BLaER1 (cell line): ENCODE measurements at regions not wholly inside any gene's neighbourhood (a gene's known extent, or its start where the extent isn't known, plus 50 kb on each side); places are given as distances from the start of the nearest gene placed in this dataset.

Source experiments
- H3K27ac ChIP-seq: shearing (Covaris generic); formaldehyde crosslinking; 2 replicates; pipeline ENCODE4 v1.8.1; 2022
- H3K27me3 ChIP-seq: shearing (Covaris generic); formaldehyde crosslinking; 2 replicates; pipeline ENCODE4 v1.8.1; 2022
- H3K36me3 ChIP-seq: shearing (Covaris generic); formaldehyde crosslinking; 2 replicates; pipeline ENCODE4 v1.8.1; 2022
- H3K4me1 ChIP-seq: shearing (Covaris generic); formaldehyde crosslinking; 2 replicates; pipeline ENCODE4 v1.8.1; 2022
- H3K4me2 ChIP-seq: shearing (Covaris generic); formaldehyde crosslinking; 2 replicates; pipeline ENCODE4 v1.8.1; 2022
- H3K4me3 ChIP-seq: shearing (Covaris generic); formaldehyde crosslinking; 2 replicates; pipeline ENCODE4 v1.8.1; 2022
- H3K9ac ChIP-seq: shearing (Covaris generic); formaldehyde crosslinking; 2 replicates; pipeline ENCODE4 v1.8.1; 2022
- H3K9me3 ChIP-seq: shearing (Covaris generic); formaldehyde crosslinking; 2 replicates; pipeline ENCODE4 v1.8.1; 2022
- H4K20me1 ChIP-seq: shearing (Covaris generic); formaldehyde crosslinking; 2 replicates; pipeline ENCODE4 v1.8.1; 2022
- Cebpa-rat ChIP-seq: shearing (Covaris generic); IDR thresholded peaks from 2 replicates; pipeline ENCODE4 v1.8.1; 2022

DNA sequence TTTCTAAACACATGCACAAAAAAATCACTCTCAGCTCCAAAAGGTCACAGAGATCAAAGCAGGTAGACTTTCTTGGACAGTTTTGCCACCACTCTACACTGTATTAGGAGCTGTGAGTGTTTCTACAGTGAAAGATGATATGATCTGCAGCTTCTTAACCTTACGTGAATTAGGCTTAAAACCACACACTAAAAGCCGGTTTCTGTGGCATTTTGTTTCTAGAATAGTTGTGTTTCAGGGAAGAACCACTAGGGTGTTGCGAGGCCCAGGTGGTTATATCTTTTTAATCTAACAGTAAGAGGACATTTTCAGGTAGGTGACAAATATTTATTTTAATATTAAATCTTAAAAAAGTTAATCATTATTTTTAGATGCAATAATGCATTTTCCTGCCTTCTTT lies 216.4 kb downstream of the KLF5 start:
- no peaks in the 10 kb centered on the region for H3K36me3 ChIP-seq
- no peak for TF ChIP-seq Cebpa-rat
- peaks cover 2% of the 10 kb centered on the region; the same call in 1 of the 2 replicates for H3K9me3 ChIP-seq
- no peaks in the 10 kb centered on the region for H3K27me3 ChIP-seq
- H3K4me2 ChIP-seq: no peak overlapping the region
- H3K4me1 ChIP-seq: no peaks in the 10 kb centered on the region
- H3K9ac ChIP-seq: no peak overlapping the region
- H4K20me1 ChIP-seq: no peaks in the 10 kb centered on the region
- no peak overlapping the region for H3K4me3 ChIP-seq
- H3K27ac ChIP-seq: no peak overlapping the region

DNA sequence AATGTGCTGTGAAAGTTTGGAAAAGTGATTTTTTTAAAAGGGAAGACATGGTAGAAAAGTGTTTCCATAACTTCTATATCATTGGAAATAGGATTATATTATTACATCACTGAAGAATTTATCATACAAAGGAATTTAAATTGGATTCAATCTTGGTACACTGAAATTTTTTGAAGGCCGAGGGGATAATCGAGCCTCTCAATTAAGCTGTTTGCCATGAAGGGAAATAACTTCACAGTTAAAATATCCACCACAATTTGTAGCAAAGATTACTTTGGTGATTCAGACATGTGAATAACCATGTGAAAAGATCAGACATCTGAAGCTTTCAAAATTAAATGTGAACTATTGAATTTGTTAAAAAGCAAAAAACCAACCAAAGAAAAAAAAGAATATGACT lies 215.3 kb downstream of the KLF5 start:
- Histone ChIP-seq H3K9ac (no peak overlapping the region), H3K4me1 (no peaks in the 10 kb centered on the region), H3K27ac (no peak overlapping the region), H3K9me3 (peaks cover 8% of the 10 kb centered on the region; the same call in 1 of the 2 replicates), H3K36me3 (no peaks in the 10 kb centered on the region), H3K27me3 (no peaks in the 10 kb centered on the region), H3K4me3 (no peak overlapping the region), H4K20me1 (no peaks in the 10 kb centered on the region), H3K4me2 (no peak overlapping the region)
- no peak for TF ChIP-seq Cebpa-rat

DNA sequence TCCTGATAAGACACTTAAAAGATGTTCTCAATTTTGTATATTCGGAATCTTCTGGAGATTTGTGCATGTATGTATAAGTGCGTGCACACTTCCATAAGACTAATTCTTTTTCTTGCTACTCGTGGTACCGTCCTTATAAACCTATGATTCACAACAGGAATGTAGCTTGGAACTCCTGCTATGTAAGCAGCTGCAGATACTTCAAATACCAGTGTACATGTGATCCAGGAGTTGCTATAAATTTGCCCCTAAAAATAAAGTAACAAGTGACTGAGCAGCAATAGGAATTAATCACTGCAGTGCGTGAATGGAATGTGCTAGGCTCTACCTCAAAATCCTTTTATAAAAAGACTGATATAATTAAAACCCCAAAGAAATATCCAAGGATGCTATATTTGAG lies 214.9 kb downstream of the KLF5 start:
- TF ChIP-seq Cebpa-rat: no peak
- Histone ChIP-seq H3K36me3 (no peaks in the 10 kb centered on the region), H3K27ac (no peak overlapping the region), H4K20me1 (no peaks in the 10 kb centered on the region), H3K4me3 (no peak overlapping the region), H3K4me1 (no peaks in the 10 kb centered on the region), H3K27me3 (no peaks in the 10 kb centered on the region), H3K9ac (no peak overlapping the region), H3K9me3 (peaks cover 8% of the 10 kb centered on the region; the same call in 1 of the 2 replicates), H3K4me2 (no peak overlapping the region)

DNA sequence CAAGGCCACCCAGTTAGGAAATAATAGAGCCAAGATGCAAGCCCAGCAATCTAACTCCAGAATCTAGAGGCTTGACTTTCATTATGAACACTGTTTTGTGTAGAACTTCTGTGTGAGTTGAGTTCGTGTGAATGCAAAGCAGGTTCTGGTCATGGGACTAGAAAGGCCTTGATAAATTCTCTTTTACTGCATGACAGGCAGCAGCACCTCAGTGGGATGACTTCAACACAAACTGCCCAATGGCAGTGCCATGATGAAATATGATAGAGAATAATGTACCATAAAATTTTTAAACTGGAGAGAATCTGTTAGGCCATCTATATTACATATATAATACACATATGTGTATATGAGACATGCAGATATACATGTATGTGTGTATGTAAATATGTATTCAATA lies 214.5 kb downstream of the KLF5 start:
- no peak overlapping the region for H3K4me2 ChIP-seq
- no peak overlapping the region for H3K27ac ChIP-seq
- no peaks in the 10 kb centered on the region for H3K4me1 ChIP-seq

DNA sequence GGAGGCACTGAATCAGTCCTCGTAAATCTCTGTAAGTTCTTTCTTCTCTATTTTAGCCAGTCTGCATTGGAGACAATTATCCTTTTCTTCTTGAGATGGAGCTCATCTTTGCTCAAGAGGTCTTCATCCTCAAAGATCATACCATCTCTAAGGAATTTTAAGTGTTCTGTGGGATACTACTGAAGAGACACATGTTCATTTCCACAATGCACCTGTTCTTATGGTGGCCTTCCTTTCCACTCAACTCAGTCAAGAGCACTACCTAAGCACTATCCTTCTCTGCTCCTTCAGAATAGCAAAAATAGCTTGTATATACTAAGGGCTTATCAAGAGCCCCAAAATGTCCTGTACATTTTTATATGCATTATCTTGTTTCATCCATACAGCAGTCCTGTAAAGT lies 214.0 kb downstream of the KLF5 start:
- Histone ChIP-seq H3K4me2 (no peak overlapping the region), H3K36me3 (no peaks in the 10 kb centered on the region), H3K9me3 (peaks cover 8% of the 10 kb centered on the region; the same call in 1 of the 2 replicates), H3K27ac (no peak overlapping the region), H3K27me3 (no peaks in the 10 kb centered on the region), H3K9ac (no peak overlapping the region), H3K4me1 (no peaks in the 10 kb centered on the region), H4K20me1 (no peaks in the 10 kb centered on the region), H3K4me3 (no peak overlapping the region)
- no peak for TF ChIP-seq Cebpa-rat

More for the DNA sequence above, 214.5 kb downstream of the KLF5 start:
- TF ChIP-seq Cebpa-rat: no peak
- H3K9ac ChIP-seq: no peak overlapping the region
- peaks cover 8% of the 10 kb centered on the region; the same call in 1 of the 2 replicates for H3K9me3 ChIP-seq
- no peak overlapping the region for H3K4me3 ChIP-seq
- no peaks in the 10 kb centered on the region for H3K27me3 ChIP-seq
- no peaks in the 10 kb centered on the region for H4K20me1 ChIP-seq
- no peaks in the 10 kb centered on the region for H3K36me3 ChIP-seq

DNA sequence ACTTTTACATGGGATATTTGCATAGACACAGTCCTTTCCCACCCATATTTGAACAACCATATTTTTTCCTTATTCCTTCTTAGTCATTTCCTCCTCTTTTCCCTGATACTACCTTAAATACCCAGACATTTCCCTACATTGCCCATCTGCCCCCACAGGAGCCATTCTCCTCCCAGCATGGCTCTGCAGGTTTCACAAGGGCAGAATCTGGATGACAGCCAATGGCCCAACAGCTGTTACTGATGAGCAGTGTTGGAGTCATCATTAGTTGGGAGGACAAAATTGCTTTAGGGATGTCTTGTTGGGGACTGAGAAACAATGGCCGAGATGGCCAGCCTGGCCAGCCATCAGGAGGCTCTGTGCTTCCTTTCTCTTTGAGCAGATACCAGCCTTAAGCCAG lies 209.5 kb downstream of the KLF5 start:
- H3K27me3 ChIP-seq: no peaks in the 10 kb centered on the region
- H3K27ac ChIP-seq: no peak overlapping the region
- H3K9me3 ChIP-seq: peaks cover 8% of the 10 kb centered on the region; the same call in 1 of the 2 replicates
- H3K4me2 ChIP-seq: no peak overlapping the region
- H3K36me3 ChIP-seq: no peaks in the 10 kb centered on the region
- no peak overlapping the region for H3K4me3 ChIP-seq
- no peaks in the 10 kb centered on the region for H4K20me1 ChIP-seq
- no peak for TF ChIP-seq Cebpa-rat
- H3K9ac ChIP-seq: no peak overlapping the region
- no peaks in the 10 kb centered on the region for H3K4me1 ChIP-seq

DNA sequence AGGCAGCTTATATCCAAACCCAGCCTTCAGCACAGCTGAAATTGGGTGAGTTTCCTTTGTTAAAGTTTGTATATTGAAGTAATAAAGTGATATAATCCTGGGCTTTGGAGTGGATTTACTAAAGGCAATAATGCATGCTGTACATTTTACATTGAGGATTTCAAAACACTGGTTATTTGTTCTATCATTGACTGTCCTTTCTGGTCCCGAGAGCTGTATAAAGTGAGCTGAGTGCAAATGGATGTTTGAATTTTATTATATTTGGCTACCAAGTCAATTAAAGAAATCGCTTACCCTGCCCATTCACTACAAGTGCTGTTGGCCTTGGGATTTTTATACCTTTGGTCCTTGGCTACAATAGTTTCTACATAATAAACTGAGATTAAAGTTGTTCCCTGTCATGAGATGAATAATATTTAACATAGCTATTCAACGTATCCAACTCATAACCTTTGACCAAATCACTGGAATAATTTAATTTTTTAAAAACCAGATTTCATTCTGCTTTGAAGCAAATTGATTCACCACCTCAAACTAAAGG lies 207.9 kb downstream of the KLF5 start:
- H3K4me3 ChIP-seq: no peak overlapping the region
- H3K9ac ChIP-seq: no peak overlapping the region
- no peak overlapping the region for H3K4me2 ChIP-seq
- TF ChIP-seq Cebpa-rat: no peak
- H3K4me1 ChIP-seq: peaks cover 5% of the 10 kb centered on the region; the same call in 1 of the 2 replicates
- H3K36me3 ChIP-seq: no peaks in the 10 kb centered on the region
- no peak overlapping the region for H3K27ac ChIP-seq
- no peaks in the 10 kb centered on the region for H3K27me3 ChIP-seq
- H4K20me1 ChIP-seq: no peaks in the 10 kb centered on the region
- H3K9me3 ChIP-seq: peaks cover 8% of the 10 kb centered on the region; the same call in 1 of the 2 replicates

DNA sequence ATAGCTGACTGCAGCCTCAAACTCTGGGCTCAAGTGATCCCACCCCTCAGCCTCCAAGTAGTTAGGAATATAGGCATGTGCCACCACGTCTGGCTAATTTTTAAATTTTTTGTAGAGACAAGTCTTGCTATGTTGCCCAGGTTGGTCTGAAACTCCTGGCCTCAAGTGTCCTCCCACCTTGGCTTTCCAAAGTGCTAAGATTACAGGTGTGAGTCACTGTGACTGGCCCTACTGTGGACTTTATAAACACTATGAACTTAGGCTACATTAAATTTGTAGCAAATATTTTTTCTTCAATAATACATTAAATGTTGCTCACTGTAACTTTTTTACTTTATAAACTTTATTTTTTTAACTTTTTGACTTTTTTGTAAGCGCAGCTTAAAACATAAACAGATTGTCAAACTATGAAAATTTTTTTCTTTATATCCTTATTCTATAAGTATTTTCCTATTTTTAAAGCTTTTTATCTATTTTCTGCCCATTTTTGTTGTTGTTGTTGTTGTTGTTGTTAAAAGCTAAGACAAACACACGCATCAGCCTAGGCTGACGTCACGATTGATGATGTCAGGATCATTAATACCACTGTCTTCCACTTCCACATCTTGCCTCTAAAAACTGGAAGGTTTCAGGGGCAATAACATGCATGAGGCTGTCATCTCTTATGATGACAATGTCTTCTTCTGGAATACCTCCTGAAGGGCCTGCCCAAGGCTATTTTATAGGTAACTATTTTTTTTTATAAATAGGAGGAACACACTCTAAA lies 204.2 kb downstream of the KLF5 start:
- no peak overlapping the region for H3K27ac ChIP-seq
- no peaks in the 10 kb centered on the region for H3K27me3 ChIP-seq
- no peak overlapping the region for H3K9ac ChIP-seq
- TF ChIP-seq Cebpa-rat: no peak
- no peak overlapping the region for H3K4me3 ChIP-seq
- H4K20me1 ChIP-seq: no peaks in the 10 kb centered on the region
- no peak overlapping the region for H3K4me2 ChIP-seq
- H3K9me3 ChIP-seq: no peaks in the 10 kb centered on the region
- H3K4me1 ChIP-seq: peaks cover 18% of the 10 kb centered on the region
- H3K36me3 ChIP-seq: no peaks in the 10 kb centered on the region

DNA sequence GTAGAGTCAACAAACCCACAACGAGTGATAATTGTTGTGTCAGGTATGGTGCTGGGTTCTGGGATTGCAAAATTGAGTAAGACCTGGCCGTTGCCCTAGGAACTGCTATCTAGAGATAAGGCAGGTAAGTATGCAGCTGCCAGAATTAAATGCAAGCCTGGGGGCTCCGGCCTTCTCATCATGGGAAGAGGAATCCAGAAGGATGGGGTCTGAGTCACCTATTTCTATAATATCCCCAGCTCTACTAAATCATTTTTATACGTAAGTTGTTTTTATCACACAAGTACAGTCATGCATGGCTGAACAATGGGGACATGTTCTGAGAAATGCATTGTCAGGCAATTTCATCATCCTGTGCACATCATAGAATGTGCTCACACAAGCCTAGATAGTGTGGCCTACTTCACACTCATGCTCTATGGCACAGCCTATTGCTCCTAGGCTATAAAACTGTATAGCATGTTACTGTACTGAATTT lies 203.0 kb downstream of the KLF5 start:
- no peak for TF ChIP-seq Cebpa-rat
- Histone ChIP-seq H3K27ac (no peak overlapping the region), H3K4me3 (no peak overlapping the region), H3K36me3 (no peaks in the 10 kb centered on the region), H3K4me1 (peaks cover 22% of the 10 kb centered on the region), H3K4me2 (peak overlapping the region; percentile 6; the same call in 1 of the 2 replicates), H4K20me1 (no peaks in the 10 kb centered on the region), H3K27me3 (no peaks in the 10 kb centered on the region), H3K9me3 (no peaks in the 10 kb centered on the region), H3K9ac (no peak overlapping the region)
